ENCODE measurements at regions not wholly inside any gene's neighbourhood (a gene's known extent, or its start where the extent isn't known, plus 50 kb on each side); places are given as distances from the start of the nearest gene placed in this dataset.

DNA sequence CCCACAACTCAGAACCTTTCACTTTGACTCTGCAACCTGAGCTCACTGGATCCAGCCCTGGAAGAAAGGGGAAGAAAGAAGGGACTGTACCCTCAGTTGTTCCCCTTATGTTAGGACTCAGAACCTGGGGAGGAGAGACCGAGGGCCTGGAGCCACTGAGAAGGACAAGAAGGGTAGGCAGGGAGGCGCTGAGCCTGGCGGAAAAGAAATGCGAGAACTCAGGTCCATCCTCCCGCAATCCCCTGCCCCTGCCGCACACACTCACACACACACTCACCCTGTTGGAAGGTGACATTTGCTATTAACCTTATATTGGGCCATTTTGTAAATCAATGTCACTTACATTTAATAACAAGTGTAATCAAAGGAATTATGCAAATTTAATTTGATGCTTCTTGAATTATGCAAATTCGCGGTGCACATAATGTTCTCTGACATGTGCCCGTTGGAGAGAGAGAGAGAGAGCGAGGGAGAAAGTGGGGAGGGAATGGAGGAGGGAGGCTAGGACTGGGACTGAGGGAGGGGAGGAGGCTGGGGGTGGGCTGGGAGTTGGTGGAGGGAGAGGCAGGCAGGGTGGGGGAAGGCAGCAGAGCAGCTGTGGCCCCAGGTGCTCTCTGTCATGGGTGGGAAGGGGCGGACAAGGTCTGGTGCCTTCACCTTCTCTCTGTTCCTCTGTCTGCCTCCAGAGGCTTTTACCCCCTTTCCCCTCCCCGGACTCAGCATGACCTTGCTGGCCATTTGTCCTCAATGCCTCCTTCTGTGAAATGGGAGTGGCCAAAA, 99.6 kb upstream of the PAX2 start:
- no peak overlapping the region for H3K4me2 ChIP-seq (ENCODE audit: low read depth, low read length)
- in situ Hi-C loops (cut with HindIII; ENCODE audit: extremely low pct_ligation_motif_present, low pct_unique_long_range_greater_than_20kb) (no loop called here), intact Hi-C loops (cut with micrococcal nuclease; ENCODE audit: unreplicated experiment) (no loop called here)
- H3K79me2 ChIP-seq (ENCODE audit: insufficient read depth, low read length) = no peaks in the 10 kb centered on the region
- H3K9me3 ChIP-seq (ENCODE audit: low read length) = no peaks in the 10 kb centered on the region
- BruUV-seq (replicated peaks) = no TSS peak
- H4K20me1 ChIP-seq (ENCODE audit: insufficient read depth, low read length) = no peaks in the 10 kb centered on the region
- CTCF ChIA-PET (ENCODE audit: low intra/inter-chr PET ratio, low total read pairs) = no interaction called here
- 4% methylated on average over 11 of the region's 12 CpGs for WGBS (ENCODE audit: low lambda C conversion rate)
- H3K4me3 ChIP-seq (replicated peaks in 1 of 3; ENCODE audit: insufficient read depth in 1 of 3, low read depth in 2 of 3, low read length in 3 of 3) = no peak overlapping the region
- peaks cover 11% of the 10 kb centered on the region for H3K4me1 ChIP-seq (ENCODE audit: insufficient read depth, low read length)
- peaks cover 1 to 42% of the 10 kb centered on the region in 2 experiments; a peak in 4 of 5 replicates for H3K27me3 ChIP-seq (ENCODE audit: control insufficient read depth in 1 of 2, insufficient read depth in 2 of 2, low read length in 2 of 2)
- H2AFZ ChIP-seq (ENCODE audit: low read length) = no peak overlapping the region
- POLR2A ChIA-PET = no interaction called here
- ATAC-seq (no peak; the same call in 2 of the 3 replicates), DNase-seq (ENCODE audit: low spot score) (no peak), FAIRE-seq (no peak)
- H3K9ac ChIP-seq (ENCODE audit: insufficient read depth, low read depth, low read length) = no peak overlapping the region
- no peak overlapping the region for H3K27ac ChIP-seq (ENCODE audit: extremely low read length, insufficient read depth, low read length)
- no peaks in the 10 kb centered on the region for H3K36me3 ChIP-seq (replicated peaks in 1 of 2; ENCODE audit: control insufficient read depth in 1 of 2, insufficient read depth in 2 of 2, low read length in 2 of 2)
- TF ChIP-seq, protein P1, sequence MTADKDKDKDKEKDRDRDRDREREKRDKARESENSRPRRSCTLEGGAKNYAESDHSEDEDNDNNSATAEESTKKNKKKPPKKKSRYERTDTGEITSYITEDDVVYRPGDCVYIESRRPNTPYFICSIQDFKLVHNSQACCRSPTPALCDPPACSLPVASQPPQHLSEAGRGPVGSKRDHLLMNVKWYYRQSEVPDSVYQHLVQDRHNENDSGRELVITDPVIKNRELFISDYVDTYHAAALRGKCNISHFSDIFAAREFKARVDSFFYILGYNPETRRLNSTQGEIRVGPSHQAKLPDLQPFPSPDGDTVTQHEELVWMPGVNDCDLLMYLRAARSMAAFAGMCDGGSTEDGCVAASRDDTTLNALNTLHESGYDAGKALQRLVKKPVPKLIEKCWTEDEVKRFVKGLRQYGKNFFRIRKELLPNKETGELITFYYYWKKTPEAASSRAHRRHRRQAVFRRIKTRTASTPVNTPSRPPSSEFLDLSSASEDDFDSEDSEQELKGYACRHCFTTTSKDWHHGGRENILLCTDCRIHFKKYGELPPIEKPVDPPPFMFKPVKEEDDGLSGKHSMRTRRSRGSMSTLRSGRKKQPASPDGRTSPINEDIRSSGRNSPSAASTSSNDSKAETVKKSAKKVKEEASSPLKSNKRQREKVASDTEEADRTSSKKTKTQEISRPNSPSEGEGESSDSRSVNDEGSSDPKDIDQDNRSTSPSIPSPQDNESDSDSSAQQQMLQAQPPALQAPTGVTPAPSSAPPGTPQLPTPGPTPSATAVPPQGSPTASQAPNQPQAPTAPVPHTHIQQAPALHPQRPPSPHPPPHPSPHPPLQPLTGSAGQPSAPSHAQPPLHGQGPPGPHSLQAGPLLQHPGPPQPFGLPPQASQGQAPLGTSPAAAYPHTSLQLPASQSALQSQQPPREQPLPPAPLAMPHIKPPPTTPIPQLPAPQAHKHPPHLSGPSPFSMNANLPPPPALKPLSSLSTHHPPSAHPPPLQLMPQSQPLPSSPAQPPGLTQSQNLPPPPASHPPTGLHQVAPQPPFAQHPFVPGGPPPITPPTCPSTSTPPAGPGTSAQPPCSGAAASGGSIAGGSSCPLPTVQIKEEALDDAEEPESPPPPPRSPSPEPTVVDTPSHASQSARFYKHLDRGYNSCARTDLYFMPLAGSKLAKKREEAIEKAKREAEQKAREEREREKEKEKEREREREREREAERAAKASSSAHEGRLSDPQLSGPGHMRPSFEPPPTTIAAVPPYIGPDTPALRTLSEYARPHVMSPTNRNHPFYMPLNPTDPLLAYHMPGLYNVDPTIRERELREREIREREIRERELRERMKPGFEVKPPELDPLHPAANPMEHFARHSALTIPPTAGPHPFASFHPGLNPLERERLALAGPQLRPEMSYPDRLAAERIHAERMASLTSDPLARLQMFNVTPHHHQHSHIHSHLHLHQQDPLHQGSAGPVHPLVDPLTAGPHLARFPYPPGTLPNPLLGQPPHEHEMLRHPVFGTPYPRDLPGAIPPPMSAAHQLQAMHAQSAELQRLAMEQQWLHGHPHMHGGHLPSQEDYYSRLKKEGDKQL (CRISPR knock-in tag; IDR thresholded peaks at IDR 0.05; ENCODE audit: low read depth) = no peak
- TF ChIP-seq TCF7 (IDR thresholded peaks at IDR 0.05; ENCODE audit: low read depth) = no peak
- TF ChIP-seq CAMTA2 (CRISPR knock-in tag; IDR thresholded peaks at IDR 0.05; ENCODE audit: borderline replicate concordance) = no peak
- TF ChIP-seq, protein P2, sequence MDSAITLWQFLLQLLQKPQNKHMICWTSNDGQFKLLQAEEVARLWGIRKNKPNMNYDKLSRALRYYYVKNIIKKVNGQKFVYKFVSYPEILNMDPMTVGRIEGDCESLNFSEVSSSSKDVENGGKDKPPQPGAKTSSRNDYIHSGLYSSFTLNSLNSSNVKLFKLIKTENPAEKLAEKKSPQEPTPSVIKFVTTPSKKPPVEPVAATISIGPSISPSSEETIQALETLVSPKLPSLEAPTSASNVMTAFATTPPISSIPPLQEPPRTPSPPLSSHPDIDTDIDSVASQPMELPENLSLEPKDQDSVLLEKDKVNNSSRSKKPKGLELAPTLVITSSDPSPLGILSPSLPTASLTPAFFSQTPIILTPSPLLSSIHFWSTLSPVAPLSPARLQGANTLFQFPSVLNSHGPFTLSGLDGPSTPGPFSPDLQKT (CRISPR knock-in tag; IDR thresholded peaks at IDR 0.05; ENCODE audit: borderline replicate concordance) = no peak
- no peak for TF ChIP-seq MZF1 (CRISPR knock-in tag; IDR thresholded peaks at IDR 0.05; ENCODE audit: borderline replicate concordance)
- TF ChIP-seq, protein P3, sequence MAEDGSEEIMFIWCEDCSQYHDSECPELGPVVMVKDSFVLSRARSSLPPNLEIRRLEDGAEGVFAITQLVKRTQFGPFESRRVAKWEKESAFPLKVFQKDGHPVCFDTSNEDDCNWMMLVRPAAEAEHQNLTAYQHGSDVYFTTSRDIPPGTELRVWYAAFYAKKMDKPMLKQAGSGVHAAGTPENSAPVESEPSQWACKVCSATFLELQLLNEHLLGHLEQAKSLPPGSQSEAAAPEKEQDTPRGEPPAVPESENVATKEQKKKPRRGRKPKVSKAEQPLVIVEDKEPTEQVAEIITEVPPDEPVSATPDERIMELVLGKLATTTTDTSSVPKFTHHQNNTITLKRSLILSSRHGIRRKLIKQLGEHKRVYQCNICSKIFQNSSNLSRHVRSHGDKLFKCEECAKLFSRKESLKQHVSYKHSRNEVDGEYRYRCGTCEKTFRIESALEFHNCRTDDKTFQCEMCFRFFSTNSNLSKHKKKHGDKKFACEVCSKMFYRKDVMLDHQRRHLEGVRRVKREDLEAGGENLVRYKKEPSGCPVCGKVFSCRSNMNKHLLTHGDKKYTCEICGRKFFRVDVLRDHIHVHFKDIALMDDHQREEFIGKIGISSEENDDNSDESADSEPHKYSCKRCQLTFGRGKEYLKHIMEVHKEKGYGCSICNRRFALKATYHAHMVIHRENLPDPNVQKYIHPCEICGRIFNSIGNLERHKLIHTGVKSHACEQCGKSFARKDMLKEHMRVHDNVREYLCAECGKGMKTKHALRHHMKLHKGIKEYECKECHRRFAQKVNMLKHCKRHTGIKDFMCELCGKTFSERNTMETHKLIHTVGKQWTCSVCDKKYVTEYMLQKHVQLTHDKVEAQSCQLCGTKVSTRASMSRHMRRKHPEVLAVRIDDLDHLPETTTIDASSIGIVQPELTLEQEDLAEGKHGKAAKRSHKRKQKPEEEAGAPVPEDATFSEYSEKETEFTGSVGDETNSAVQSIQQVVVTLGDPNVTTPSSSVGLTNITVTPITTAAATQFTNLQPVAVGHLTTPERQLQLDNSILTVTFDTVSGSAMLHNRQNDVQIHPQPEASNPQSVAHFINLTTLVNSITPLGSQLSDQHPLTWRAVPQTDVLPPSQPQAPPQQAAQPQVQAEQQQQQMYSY (CRISPR knock-in tag; IDR thresholded peaks at IDR 0.05) = no peak
- no peak for TF ChIP-seq ZNF263 (CRISPR knock-in tag; IDR thresholded peaks at IDR 0.05)
- TF ChIP-seq POGZ (CRISPR knock-in tag; IDR thresholded peaks at IDR 0.05) = no peak
- no peak for TF ChIP-seq SNRNP70 (IDR thresholded peaks at IDR 0.05; ENCODE audit: low read depth, low read length)
- TF ChIP-seq GATA4 (IDR thresholded peaks at IDR 0.05; ENCODE audit: borderline replicate concordance, low read depth) = no peak
- TF ChIP-seq ZNF292 (CRISPR knock-in tag; IDR thresholded peaks at IDR 0.05; ENCODE audit: borderline replicate concordance, low read depth) = no peak
- no peak for TF ChIP-seq HNF4A (CRISPR knock-in tag; IDR thresholded peaks at IDR 0.05)
- TF ChIP-seq, protein P4, sequence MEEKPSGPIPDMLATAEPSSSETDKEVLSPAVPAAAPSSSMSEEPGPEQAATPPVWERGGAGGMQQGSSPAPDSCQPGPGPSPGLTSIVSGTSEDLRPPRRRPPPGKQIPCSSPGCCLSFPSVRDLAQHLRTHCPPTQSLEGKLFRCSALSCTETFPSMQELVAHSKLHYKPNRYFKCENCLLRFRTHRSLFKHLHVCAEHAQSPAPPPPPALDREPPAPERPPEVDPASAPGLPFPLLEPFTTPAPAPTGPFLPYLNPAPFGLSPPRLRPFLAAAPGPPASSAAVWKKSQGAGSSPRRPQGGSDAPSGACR (CRISPR knock-in tag; IDR thresholded peaks at IDR 0.05) = no peak

Measured in HepG2 (cell line).